Progenitor cell of endocrine pancreas (in vitro differentiated cells): ENCODE measurements at regions not wholly inside any gene's neighbourhood (a gene's known extent, or its start where the extent isn't known, plus 50 kb on each side); places are given as distances from the start of the nearest gene placed in this dataset.
"Not testable (repeated sequence)": the region's sequence is repeated elsewhere in the genome, so short reads cannot be mapped to it uniquely, and the experiment has no call there.

Experiments used
- DNase-seq: peaks from one replicate; pipeline ENCODE4 v3.0.0; 2021; ENCODE audit warnings: low spot score; ENCODE audit not compliant: unreplicated experiment
- H3K27ac Mint-ChIP-seq: 2 replicates; pipeline ENCODE4 v1.8.0; 2021; ENCODE audit warnings: mild to moderate bottlenecking, moderate library complexity, mixed read lengths
- H3K27me3 Mint-ChIP-seq: 2 replicates; pipeline ENCODE4 v1.8.0; 2021; ENCODE audit warnings: mixed read lengths
- H3K36me3 Mint-ChIP-seq: 2 replicates; pipeline ENCODE4 v1.8.0; 2022; ENCODE audit warnings: mixed read lengths; ENCODE audit not compliant: insufficient read depth
- H3K4me1 Mint-ChIP-seq: 2 replicates; pipeline ENCODE4 v1.8.0; 2021; ENCODE audit warnings: low read depth, mixed read lengths
- H3K4me3 Mint-ChIP-seq: 2 replicates; pipeline ENCODE4 v1.8.0; 2021; ENCODE audit warnings: low read depth, mild to moderate bottlenecking, moderate library complexity, mixed read lengths
- H3K9me3 Mint-ChIP-seq: 2 replicates; pipeline ENCODE4 v1.8.0; 2021; ENCODE audit warnings: low read depth, mixed read lengths
- CTCF ChIP-seq: fragments of 200-600 bp; sonication (generic); IDR thresholded peaks from one replicate; pipeline ENCODE4 v1.5.0; 2021; ENCODE audit warnings: antibody characterized with exemption, mild to moderate bottlenecking; ENCODE audit not compliant: unreplicated experiment

GRCh38 chr2:194054313-194054712, 1602.7 kb upstream of the SLC39A10 start:
- H3K4me3 Mint-ChIP-seq = no peak overlapping the region
- DNase-seq = no peak
- H3K27ac Mint-ChIP-seq = no peak overlapping the region
- no peaks in the 10 kb centered on the region for H3K27me3 Mint-ChIP-seq
- peaks cover 1% of the 10 kb centered on the region for H3K4me1 Mint-ChIP-seq
- no peaks in the 10 kb centered on the region for H3K36me3 Mint-ChIP-seq
- no peak for TF ChIP-seq CTCF
- peaks cover 6% of the 10 kb centered on the region for H3K9me3 Mint-ChIP-seq

- DNase-seq = no peak
- Mint-ChIP-seq H3K36me3 (peaks cover 3% of the 10 kb centered on the region), H3K27me3 (no peaks in the 10 kb centered on the region), H3K4me3 (no peak overlapping the region), H3K27ac (no peak overlapping the region), H3K9me3 (peaks cover 13% of the 10 kb centered on the region), H3K4me1 (no peaks in the 10 kb centered on the region)
- TF ChIP-seq CTCF = no peak
Measured at GRCh38 chr2:194044321-194044720, 1612.7 kb upstream of the SLC39A10 start.

- H3K27me3 Mint-ChIP-seq, H3K4me1 Mint-ChIP-seq, H3K4me3 Mint-ChIP-seq, DNase-seq, H3K27ac Mint-ChIP-seq, H3K36me3 Mint-ChIP-seq: not testable (repeated sequence)
- peaks cover 13% of the 10 kb centered on the region for H3K9me3 Mint-ChIP-seq
Measured at GRCh38 chr2:194021130-194021529, 1635.9 kb upstream of the SLC39A10 start.

- no peaks in the 10 kb centered on the region for H3K27me3 Mint-ChIP-seq
- no peak overlapping the region for H3K27ac Mint-ChIP-seq
- DNase-seq = no peak
- H3K9me3 Mint-ChIP-seq = peaks cover 13% of the 10 kb centered on the region
- H3K36me3 Mint-ChIP-seq = peaks cover 9% of the 10 kb centered on the region
- H3K4me3 Mint-ChIP-seq = no peak overlapping the region
- peaks cover 5% of the 10 kb centered on the region for H3K4me1 Mint-ChIP-seq
- no peak for TF ChIP-seq CTCF
Measured at GRCh38 chr2:194020155-194020554, 1636.9 kb upstream of the SLC39A10 start.

- H3K4me3 Mint-ChIP-seq = no peak overlapping the region
Measured at GRCh38 chr2:194015751-194016150, 1641.3 kb upstream of the SLC39A10 start.

More at GRCh38 chr2:194015751-194016150, 1641.3 kb upstream of the SLC39A10 start:
- TF ChIP-seq CTCF = no peak
- no peak overlapping the region for H3K27ac Mint-ChIP-seq
- no peak for DNase-seq
- H3K36me3 Mint-ChIP-seq = peaks cover 6% of the 10 kb centered on the region
- peaks cover 11% of the 10 kb centered on the region for H3K4me1 Mint-ChIP-seq
- H3K9me3 Mint-ChIP-seq = peaks cover 18% of the 10 kb centered on the region
- no peaks in the 10 kb centered on the region for H3K27me3 Mint-ChIP-seq
